Eye (tissue), 1 donor: ENCODE measurements at regions not wholly inside any gene's neighbourhood (a gene's known extent, or its start where the extent isn't known, plus 50 kb on each side); places are given as distances from the start of the nearest gene placed in this dataset.
A peak's percentile ranks its signal among the peaks of the same experiment; 100 is the strongest.
"Not testable (repeated sequence)": the region's sequence is repeated elsewhere in the genome, so short reads cannot be mapped to it uniquely, and the experiment has no call there.

Source experiments
- DNase-seq: peaks from one replicate; pipeline ENCODE4 v3.0.0-alpha.2; 2015

DNA sequence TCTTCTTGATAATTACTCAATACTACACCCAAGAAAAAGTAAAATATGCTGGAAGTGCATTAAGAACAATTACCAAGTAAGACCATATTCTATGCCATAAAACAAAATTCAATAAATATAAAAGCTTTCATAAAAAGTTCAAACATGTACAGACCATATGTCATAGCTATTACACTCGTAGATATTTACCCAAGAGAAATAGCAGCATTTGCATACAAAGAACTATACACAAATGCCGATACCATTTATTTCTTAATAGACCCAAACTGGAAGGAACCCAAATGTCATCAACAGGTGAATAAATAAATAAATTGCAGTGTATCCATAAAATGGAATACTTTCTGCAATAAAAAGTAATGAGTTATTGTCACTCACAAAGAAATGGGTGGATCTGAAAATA, 78.3 kb upstream of the SLC16A7 start:
- no peak for DNase-seq

DNA sequence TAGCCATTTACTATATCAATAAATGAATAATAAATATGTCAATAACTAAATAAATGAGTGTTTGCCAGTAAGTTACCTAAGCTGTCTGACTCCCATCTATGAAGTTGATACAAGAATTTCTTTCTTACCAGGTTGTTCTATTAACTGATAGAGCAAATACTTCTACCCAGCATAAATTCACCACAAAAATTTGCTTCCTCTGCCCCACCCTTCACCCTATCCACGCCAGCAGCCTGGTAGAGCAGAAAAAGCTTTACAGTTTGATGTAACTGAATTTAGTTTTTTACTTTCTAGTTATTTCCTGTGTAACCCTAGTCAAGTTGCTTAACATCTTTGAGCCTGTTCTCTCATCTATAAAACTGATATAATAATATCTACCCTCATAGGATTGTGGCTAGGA, 94.9 kb upstream of the SLC16A7 start:
- DNase-seq, result no peak

DNA sequence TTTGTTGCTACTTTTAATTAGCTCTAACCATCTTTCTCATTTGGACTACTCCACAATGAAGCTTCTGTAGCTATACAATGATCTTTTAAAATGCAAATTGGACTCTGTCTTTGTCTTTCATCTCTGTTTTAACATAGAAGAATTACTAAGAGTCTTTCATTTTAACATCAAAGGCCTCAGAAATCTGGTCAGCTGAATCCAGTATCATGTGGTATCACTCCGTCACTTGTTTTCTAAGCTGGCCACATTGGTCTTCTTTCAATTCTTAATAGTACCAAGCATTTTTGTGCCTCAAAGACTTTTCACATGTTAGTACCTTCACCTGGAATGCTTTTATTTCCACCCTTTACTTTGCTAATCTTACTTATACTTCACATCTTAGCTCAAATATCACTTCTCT, 95.5 kb upstream of the SLC16A7 start:
- no peak for DNase-seq

DNA sequence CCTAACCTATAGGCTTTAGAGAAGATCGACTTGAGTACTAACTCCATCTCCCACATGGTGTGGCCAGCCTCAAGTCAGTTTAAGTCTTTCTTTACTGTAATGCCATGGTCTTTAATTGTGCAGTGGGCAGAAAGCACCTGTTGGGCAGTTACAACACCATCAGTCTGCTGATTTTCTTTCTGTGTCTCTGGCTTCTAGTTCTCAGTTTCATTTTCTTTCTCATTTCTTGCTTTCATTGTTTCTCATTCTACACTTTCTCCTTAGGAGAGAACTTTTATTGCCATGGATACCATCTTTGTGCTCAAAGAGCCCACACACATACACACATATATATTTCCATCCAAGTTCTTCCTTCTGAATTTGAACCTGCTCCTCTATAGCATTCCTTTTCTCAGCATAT, 96.1 kb upstream of the SLC16A7 start:
- DNase-seq, result no peak

DNA sequence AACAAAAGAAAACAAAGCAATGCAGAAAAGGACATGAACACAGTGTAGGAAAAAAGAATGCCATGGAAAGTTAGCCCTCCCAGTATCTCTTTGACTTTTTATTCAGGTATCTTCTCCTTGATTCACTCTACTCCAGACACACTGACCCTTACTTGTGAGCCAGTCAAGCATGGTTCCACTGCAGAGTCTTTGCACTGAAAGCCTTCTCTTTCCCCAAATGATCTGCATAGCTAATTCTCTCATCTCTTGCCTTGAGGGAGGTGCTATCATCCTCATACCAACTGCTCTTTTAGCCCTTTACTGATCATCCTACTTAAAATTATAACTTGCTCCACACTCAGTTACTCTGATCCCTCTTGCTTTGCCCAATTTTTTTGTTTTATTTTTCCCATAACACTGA, 101.2 kb upstream of the SLC16A7 start:
- DNase-seq, result no peak

DNA sequence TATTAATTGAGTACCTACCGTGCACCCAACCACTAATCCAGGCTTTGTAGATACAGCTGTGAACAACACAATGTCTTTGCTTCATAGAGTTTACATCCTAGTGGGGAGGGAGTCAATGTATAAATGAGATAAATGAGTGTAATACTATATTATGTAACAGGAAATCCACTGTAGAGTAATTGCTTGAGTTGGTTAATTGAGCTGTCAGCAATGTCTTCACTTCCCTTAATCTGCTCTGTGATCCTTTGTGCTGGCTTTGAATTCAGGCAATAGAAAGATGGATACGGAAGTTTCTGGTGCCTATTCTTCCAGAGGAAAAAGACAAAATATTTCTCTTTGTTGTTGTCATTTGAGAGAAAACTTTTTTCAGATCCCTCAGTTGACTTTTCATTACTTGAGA, 104.0 kb upstream of the SLC16A7 start:
- DNase-seq, result no peak

DNA sequence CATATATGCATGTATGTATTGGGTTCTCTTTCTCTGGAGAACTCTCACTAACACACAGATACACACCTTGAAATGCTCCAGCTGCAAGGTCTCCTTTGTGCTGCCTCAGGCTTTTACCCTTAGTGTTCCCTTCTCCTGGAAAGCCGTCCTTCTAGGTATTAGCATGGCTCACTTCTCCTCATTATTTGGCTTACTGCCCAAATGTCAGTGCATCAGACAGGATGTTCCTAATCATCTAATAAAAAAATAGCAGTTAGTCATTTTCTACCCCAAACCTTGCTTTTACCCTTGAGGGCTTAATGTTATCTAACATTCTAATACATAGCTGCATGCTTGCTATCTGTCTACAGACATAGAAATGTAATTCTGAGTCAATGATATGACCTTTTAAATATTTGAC, 109.0 kb upstream of the SLC16A7 start:
- peak; percentile 1 for DNase-seq

DNA sequence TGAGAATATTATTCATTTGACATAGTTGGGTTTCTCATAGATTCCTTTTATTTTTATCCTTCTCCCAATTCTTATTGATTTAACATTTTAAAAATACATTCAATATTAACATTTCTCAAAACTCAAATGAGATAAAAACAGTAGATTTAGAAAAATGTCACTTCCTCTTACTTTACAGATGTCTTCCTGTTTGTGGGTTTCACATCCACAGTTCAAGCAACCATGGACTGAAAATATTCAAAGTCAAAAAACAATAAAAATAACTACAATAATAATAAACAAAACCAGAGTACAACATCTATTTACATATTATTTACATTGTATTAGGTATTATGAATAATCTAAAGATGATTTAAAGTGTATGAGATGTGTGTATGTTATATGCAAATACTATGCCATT, 111.3 kb upstream of the SLC16A7 start:
- DNase-seq, result no peak

DNA sequence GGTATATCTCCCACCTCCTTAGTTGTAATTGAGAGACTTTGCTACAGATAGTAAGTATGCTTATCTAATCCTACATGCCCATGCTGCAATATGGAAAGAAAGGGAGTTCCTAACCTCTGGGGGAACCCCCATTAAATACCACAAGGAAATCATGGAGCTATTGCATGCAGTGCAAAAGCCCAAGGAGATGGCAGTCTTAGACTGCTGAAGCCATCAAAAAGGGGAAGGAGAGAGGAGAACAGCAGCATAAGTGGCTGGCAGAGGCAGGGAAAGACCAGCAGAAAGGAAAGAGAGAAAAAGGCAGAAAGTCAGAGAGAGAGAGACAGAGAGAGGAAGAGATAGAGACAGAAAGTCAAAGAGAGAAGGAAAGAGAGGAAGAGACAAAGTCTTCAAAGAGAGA, 121.6 kb upstream of the SLC16A7 start:
- not testable (repeated sequence) for DNase-seq

DNA sequence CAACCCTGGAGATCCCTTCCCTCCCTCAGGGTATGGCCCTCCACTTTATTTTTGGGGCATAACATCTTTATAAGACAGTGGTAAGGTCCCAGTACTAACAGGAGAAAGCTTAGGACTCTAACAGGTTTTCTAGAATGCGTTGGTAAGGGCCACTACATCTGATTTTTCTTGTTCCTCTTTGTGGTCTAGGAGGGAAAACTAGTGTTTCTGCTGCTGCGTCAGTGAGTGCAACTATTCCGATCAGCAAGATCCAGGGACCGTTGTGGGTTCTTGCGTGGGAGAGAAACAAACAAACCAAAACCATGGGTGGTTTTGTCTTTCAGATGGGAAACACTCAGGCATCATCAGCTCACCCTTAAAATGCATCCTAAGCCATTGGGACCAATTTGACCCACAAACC, 123.6 kb upstream of the SLC16A7 start:
- DNase-seq, result no peak

DNA sequence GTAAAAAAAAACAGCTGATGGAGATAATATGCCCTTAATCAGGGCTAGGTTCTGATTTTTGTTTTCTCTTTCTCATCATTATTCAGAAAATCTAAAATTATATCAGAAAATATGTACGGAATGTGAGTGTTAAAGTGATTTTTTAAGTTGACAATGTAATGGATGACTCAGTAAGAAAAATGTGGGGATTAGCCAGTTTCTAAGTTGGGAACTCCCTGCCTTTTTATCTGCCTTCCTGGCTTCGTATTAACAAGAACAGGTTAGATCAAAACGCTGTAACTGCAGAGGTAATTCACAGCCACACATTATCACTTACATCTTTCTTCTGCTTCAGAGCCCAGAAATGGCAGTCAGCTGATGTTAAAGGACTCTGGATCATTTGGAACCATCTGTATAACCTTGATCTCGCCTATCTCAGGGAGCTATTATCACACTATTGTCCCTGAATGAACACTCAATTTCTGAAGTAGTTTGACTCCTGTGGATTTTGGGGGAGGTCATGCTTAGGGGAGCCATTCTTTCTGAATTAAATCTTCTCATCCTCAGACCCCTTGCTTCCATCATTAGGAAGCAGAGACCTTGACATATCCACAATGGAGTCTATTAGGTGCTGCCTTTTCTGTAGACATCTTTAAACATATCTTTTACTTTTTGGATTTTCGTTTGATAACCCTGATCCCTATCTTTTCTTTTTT, 135.7 kb upstream of the SLC16A7 start:
- peak; percentile 10 for DNase-seq

DNA sequence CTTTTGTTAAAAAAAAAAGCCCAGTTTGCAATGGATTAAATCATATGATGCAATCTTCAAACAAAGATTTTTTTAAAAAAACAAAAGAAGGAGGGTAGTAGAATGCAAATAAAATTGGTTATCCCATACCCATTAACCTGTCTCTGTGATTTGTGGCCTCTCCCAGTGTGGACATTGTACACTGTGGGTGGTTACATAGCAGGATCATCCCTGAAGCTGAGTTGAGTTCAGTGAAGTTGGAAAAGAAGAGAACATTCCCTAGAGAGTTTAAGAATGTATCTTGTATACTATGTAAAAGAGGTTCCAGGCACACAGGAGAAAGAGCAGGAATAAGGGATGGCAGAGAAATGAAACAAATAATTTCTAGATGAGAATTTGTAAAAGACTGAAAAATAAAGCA, 142.4 kb upstream of the SLC16A7 start:
- DNase-seq, result no peak

DNA sequence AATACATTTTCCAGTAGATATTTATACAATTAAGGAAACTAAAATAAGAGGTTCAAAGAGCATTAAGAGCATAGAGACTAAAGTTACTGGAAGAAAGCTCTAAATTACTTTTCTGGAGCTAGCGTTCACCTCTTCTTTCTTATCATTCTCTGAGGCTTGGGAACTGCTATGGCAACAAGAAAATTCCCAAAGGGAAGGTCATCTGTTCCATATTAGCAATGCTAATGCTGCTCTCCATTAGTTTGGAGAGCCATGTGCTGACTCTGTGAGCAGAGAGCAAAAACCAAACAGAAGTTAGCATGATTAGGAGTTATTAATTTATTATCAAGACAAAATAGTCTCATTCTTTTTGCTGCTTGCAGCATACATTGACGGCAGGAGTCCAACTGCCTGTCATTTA, 143.1 kb upstream of the SLC16A7 start:
- peak; percentile 74 for DNase-seq

DNA sequence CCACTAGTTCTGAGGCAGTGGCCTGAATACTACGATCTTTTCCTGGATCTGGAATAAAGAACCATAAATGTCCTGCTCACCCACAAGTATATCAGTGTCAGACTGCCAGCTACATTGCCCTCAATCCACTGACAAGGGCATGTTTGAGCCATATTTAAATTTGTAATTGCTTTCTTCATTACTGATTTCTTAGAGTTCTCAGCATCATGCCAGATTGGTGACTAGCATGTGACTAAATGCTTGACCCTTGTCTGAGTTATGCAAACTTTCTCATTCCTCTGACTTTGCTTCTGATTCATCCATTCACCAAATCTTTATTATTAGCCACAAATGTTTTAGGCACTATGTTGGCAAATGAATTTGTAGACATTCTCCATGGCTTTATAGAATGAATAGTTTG, 143.6 kb upstream of the SLC16A7 start:
- DNase-seq, result peak; percentile 24

DNA sequence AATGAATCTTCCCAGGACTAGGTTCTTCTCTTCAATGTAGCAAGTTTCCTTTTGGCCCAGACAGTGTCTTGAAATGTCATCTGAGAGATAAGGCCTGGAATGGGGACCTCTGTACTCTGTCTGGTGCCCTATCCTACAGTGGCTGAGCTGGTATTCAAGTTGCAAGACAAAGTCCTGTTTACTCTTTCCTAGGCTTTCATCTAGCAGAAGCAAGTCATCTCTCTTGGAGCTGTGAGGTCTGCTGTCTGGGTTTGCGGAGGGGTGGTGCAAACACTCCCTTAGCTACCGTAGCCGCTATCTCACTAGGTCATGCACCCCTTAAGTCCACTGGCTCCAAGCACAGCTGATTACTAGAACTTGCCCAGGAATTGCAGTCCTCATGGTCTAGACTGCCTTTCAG, 149.7 kb upstream of the SLC16A7 start:
- DNase-seq, result no peak

DNA sequence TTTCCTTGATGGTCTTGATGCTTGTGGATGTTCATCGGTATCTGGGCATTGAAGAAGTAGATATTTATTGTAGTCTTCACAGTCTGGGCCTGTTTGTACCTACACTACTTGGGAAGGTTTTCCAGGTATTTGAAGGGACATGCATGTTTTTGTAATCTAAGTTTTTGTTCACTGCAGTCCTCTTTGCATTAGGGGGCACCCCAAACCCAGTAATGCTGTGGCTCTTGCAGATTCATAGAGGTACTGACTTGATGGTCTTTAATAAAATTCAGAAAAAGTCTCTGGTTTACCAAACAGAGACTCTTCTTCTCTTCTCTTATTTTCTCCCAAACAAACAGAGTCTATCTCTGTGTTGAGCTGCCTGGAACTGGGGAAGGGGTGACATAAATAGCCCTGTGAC, 150.9 kb upstream of the SLC16A7 start:
- no peak for DNase-seq

DNA sequence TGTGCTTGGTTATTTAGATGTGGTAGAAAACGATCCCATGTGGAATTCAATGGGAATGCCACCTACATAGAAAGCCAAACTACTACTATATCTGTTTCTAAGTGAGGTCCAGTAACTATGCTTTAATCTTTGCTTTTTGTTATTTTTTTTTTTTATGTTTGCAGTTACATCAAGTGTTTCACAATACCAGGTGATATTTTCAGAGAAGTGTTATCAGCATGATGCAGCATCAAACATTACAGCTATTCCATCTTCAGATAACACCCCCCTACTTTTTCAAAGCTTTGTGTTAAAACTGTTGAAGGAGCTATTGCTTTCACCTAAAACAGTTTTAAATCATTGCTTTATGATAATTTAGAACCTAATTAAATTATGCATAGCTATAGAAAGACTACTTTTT, 163.8 kb upstream of the SLC16A7 start:
- no peak for DNase-seq

DNA sequence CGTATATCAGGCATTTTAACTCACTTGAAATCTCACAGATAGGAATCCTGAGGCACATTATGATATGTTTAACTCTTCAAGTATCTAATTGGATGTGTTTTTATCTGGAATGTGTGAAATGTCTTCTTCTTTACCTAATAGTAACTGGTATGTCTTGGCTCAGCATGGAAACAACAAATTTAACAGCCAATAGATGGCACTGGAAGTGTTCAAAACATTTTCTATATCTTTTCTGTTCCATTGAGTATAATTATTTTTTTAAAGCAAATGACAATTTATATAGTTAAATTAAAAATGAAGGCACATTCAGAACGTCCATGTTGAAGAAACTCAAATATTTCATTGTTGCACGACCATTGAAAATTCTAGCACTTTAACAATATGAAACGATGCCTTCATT, 164.6 kb upstream of the SLC16A7 start:
- DNase-seq, result no peak

DNA sequence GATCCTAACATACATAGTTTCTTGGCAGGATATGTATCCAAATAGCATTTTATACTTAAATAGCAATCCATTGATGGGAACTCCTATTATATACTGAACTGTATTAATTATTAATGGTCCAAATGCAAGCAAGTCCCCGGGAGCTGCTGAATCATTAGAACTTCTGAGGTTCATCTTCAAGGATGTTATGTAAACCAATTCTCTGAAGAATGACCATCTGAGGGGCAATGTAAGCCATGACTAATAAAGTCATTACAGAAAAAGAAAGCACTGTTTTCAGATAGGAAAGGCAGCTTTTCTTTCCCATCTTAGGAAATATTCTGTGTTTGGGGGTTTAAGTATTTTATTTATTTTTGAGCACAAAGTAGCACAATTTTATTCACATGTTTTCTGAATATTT, 166.1 kb upstream of the SLC16A7 start:
- DNase-seq, result peak; percentile 24

DNA sequence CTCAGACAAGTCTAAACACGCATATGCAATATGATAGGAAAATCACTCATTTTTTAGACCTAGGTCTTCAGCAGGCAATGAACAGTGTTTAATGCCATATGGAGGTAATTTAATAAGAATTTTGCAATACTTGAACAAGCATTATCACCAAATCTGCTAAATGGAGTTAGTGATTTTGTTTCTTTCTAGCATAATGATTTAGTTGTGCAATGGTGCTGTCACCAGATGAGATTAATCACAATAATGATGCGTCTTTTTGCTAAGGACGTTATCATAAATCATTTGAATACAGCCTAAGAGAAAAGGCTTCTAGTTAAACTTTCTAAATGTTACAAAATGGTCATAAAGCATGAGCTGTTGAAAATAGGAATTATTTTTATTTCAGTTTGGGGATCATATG, 170.0 kb upstream of the SLC16A7 start:
- no peak for DNase-seq

DNA sequence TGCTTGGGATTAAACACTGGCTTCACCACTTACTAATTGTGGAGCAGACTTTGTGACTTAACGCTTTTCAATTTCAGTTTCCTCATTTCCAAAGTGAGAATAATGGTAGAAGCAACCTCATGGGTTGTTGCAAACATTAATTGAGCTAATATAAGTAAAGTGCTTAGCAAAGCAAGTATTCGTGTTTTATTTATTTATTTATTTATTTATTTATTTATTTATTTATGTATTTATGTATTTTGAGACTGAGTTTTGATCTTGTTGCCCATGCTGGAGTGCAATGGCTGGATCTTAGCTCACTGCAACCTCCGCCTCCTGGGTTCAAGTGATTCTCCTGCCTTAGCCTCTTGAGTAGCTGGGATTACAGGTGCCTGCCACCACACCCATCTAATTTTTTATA, 171.2 kb upstream of the SLC16A7 start:
- DNase-seq, result not testable (repeated sequence)

DNA sequence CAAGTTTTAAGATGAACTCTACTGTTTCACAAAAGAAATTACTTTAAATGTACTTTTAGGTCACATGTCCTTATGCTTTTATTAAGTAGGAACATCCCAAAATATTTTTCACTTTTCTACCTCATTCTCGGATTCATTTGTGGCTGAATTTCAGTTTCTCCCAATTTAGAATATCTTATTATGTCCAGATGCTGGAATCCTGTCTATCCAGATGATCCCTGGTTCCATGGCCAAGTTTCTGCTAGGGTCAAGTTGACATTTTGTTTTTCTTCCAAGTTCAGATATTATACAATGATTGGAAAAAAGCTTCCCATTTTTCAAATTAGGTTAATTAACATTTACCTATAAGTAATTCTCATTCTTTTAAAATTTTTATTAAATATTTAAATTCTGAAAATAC, 181.8 kb upstream of the SLC16A7 start:
- no peak for DNase-seq

DNA sequence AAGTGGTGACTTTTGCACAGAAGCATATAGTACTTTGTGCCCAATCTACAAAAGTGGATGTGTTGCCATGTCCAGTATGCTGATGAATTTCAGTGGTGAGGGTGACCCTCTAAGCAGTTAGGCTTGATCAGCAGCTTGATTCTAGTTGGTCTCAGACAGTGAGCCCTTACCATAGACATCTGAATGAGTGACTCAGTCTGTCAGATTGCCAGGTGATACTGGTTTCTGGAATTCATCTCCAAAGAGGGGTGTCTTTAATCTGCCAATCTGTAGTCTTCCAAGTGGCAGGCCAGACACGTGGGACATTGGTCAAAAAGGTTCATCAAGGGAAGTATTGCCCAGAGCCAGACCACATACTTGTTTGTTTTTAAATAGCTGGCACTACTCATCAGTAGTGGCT, 187.4 kb upstream of the SLC16A7 start:
- DNase-seq, result no peak

DNA sequence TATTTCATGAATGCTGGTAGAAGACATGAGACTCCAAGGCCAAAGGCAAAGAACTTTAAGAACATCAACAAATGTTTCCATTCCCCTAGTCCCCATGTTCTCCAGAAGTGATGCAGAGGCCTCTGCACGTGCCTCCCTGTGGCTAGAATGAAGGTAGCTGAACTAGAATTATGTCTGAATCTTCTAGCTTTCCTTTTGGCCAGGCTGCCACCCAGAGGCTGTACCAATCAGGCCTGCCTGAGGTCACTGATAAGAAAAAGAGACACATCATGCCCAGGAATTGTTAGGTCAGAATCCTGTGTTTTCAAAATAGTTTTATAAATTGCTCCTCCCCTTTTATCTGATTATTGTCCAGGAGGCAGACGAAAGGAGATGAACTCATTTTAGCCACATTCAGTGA, 188.0 kb upstream of the SLC16A7 start:
- DNase-seq, result no peak

DNA sequence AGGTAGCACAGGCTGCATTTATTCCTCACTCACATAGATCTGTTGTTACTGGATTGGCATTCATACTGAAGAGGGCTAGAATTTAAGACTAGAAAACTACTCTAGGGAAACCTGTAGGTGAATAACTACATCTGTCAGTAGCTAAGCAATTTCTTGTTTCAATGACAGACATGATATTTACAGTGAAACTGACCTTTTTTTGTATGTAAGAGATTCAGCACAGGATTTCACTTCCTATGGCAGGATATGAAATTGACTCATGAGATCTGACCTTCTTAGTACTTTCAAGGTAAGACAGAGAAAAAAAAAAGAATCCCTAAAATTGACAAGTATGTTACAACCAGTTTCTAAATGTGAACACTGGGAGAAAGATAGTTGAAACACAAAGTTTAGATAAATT, 189.8 kb upstream of the SLC16A7 start:
- DNase-seq, result no peak
